ENCODE measurements at regions not wholly inside any gene's neighbourhood (a gene's known extent, or its start where the extent isn't known, plus 50 kb on each side); places are given as distances from the start of the nearest gene placed in this dataset.

DNA sequence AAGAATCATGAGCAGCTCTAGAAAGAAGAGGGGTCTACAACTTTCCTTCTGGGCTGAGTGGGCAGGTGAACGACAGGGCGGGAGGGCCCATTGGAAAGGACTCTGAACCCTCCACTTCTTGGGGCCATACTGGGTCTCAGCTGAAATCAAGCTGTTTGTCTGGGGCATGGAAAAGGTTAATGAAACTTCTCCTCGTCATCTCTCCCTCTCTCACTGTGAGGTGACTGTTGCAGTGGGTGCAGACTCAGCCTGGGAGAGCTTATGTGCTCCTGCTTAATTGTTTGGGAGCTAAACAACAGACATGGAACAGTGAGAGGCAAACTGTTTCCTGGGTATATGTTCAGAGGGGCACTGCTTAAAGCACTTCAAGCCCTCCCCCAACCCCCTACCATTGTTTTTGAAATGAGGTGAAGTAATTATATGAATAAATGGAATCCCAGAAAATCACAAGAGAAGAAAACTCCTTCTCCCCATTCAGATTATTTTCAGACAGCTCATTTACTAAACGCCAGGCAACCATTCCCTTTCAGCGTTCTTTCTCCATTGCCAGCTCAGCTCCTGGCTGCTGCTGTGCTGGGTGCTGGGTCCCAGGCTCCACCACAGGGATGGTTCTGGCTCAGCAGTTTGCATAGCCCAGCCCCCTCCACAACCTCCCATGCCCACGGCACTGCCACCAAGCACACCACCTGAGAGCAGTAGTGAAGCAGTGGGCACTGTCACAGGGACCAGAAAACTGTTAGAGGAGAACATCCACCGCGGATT, 444.9 kb upstream of the TBL1XR1 start:
- no peak for ATAC-seq (ENCODE audit: low FRiP score)
- TF ChIP-seq, protein P1, sequence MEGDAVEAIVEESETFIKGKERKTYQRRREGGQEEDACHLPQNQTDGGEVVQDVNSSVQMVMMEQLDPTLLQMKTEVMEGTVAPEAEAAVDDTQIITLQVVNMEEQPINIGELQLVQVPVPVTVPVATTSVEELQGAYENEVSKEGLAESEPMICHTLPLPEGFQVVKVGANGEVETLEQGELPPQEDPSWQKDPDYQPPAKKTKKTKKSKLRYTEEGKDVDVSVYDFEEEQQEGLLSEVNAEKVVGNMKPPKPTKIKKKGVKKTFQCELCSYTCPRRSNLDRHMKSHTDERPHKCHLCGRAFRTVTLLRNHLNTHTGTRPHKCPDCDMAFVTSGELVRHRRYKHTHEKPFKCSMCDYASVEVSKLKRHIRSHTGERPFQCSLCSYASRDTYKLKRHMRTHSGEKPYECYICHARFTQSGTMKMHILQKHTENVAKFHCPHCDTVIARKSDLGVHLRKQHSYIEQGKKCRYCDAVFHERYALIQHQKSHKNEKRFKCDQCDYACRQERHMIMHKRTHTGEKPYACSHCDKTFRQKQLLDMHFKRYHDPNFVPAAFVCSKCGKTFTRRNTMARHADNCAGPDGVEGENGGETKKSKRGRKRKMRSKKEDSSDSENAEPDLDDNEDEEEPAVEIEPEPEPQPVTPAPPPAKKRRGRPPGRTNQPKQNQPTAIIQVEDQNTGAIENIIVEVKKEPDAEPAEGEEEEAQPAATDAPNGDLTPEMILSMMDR (IDR thresholded peaks at IDR 0.05) = no peak

GRCh38 chr3:177642804-177643125, 445.5 kb upstream of the TBL1XR1 start:
- TF ChIP-seq, protein P1 (IDR thresholded peaks at IDR 0.05) = no peak
- DNase-seq (ENCODE audit: low spot score) (no peak), ATAC-seq (ENCODE audit: low FRiP score) (no peak)

More for the DNA sequence above, 444.9 kb upstream of the TBL1XR1 start:
- DNase-seq (ENCODE audit: low spot score) = no peak

DNA sequence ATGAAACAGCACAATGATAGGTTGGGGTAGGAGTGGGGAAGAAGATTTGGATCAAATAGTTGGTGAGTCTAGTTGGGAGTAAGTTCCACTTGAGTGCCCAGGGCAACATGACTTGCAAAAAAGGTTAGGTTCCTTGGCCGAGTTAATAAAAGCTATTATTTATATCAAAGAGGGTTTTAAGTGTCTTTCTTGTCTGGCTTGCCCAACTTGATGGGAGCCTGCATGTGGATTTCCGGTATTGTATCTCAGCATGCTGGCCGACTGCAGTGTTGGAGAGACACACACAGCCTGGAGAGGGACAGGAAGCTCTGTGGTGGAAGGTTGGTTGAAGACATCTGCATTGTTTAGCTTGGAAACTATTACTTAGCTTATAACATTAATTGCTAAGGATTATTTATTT, 449.5 kb upstream of the TBL1XR1 start:
- ATAC-seq (ENCODE audit: low FRiP score) (no peak), DNase-seq (ENCODE audit: low spot score) (no peak)

DNA sequence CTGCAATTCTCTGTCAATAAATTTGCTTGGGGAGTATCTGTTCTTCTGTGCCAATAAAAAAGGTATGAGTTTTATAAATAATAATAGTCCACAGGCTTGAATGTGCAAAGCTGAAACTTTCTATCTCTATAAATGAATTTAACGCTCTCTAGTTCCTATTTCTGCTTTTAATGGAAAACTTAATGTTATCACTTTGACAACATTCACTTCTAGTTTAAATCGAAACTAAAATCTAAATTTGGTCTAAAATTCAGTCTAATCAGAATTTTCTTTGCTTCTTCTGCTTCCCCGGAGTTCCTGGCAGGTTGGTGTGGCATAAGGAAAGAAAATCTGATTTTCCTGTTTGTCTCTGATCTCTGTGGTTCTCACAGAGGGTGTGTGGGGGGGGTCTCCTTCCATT, 450.1 kb upstream of the TBL1XR1 start:
- TF ChIP-seq, protein P1 (IDR thresholded peaks at IDR 0.05) = no peak
- DNase-seq (ENCODE audit: low spot score) (no peak), ATAC-seq (ENCODE audit: low FRiP score) (no peak)

More for the DNA sequence above, 449.5 kb upstream of the TBL1XR1 start:
- TF ChIP-seq, protein P1 (IDR thresholded peaks at IDR 0.05) = no peak

GRCh38 chr3:177647876-177648275, 450.6 kb upstream of the TBL1XR1 start:
- TF ChIP-seq, protein P1 (IDR thresholded peaks at IDR 0.05) = no peak
- DNase-seq (ENCODE audit: low spot score) (no peak), ATAC-seq (ENCODE audit: low FRiP score) (no peak)

DNA sequence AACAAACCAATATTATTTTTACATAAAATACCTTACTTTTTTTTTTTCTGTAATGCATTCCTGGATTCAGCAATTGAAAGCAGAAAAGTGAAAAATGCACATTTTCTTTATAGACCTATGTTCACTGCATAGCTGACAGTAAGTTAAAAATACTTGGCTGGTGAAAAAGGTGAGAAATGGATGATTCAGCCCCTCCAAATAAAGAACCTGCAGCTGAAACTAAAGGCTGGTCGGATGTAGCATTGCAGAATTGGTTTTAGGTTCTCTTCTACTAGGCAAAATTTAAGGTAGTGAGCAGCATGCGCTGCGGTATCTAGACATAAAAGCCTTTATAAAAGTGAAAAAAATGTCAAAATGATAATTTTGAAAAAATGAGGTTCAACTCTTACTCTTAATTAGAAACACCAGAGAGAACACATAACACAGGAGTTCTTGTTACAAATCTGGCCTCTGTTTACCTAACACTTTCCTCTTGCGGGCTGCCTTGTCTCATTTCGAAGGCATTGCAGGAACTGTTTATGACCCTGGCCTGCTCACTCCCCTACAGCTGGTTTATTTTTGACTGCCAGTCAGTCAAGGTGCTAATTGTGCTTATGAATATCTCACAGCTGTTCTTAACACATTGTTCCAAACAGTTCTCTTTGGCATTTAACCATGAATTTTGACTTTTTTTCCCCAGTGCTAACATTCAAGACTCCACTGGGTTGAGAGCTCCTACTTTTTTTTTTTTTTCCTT, 455.4 kb upstream of the TBL1XR1 start:
- ATAC-seq (ENCODE audit: low FRiP score) = no peak
- TF ChIP-seq, protein P1 (IDR thresholded peaks at IDR 0.05) = no peak

GRCh38 chr3:177657243-177657642, 460.0 kb upstream of the TBL1XR1 start:
- TF ChIP-seq, protein P1 (IDR thresholded peaks at IDR 0.05) = no peak
- DNase-seq (ENCODE audit: low spot score) (no peak), ATAC-seq (ENCODE audit: low FRiP score) (no peak)

More for the DNA sequence above, 455.4 kb upstream of the TBL1XR1 start:
- DNase-seq (ENCODE audit: low spot score) = no peak

All from omental fat pad (tissue), 3 donors.